ENCODE measurements at regions not wholly inside any gene's neighbourhood (a gene's known extent, or its start where the extent isn't known, plus 50 kb on each side); places are given as distances from the start of the nearest gene placed in this dataset.

- DNase-seq (ENCODE audit: low spot score), result peak; percentile 22
Measured at GRCh38 chr4:54543088-54543795, 114.5 kb upstream of the KIT start.

- DNase-seq (ENCODE audit: low spot score), result no peak
Measured at GRCh38 chr4:54545663-54546424, 111.9 kb upstream of the KIT start.

- DNase-seq (ENCODE audit: low spot score), result no peak
Measured at GRCh38 chr4:54547299-54548097, 110.3 kb upstream of the KIT start.

DNA sequence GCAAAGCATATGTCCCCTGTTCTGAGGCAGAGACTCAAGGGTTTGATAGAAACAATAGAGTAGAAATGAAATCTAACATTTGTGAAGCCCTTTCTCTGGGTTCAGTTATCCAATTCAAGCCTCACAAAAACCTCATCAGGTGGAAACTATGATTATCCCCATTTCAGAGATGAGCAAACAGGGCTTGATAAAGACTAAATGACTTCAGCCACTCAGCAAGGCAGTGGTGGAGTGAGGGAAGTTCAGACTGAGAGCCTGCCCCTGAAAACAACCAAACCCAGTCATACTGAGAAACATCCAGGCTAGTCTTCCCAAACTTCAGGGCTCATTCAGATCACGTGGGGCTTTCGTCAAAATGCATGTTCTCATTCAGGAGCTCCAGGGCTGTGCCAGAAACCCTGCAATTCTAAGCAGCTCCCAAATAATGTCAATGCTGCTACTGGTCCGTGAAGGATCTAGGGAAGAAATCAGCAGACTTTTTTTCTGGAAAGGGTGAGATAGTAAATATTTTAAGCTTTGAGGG is 109.6 kb upstream of the KIT start:
- DNase-seq (ENCODE audit: low spot score), result no peak

DNA sequence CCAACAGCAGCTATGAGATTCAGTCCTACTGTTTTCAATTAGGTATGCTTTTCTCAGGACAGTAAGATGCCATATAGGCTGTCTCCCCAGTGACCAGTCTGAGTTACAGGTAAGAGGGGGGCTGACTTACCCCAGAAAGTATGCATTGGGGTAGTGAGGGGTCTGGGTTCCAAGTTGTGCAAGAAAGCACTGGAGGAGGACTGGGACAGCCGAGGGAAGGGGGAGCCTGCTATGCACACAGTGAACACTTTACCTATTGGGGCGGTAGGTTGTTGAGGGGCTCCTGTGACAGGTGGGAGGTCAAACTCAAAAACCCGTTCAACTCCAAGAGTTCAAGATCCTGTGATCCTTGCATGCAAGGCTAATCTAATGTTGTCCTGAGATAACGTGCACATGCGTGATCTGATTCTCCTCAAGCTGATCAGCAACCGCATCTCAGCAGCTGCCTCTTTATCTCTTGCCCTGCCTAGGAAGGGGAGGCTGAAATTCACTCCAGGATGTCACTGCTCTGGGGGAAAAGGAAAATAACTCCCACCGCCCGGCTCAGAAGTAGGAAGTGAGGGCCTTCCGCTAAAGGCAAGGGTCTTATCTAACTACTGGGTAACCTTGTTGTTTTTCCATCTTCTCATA is 108.8 kb upstream of the KIT start:
- no peak for DNase-seq (ENCODE audit: low spot score)

DNA sequence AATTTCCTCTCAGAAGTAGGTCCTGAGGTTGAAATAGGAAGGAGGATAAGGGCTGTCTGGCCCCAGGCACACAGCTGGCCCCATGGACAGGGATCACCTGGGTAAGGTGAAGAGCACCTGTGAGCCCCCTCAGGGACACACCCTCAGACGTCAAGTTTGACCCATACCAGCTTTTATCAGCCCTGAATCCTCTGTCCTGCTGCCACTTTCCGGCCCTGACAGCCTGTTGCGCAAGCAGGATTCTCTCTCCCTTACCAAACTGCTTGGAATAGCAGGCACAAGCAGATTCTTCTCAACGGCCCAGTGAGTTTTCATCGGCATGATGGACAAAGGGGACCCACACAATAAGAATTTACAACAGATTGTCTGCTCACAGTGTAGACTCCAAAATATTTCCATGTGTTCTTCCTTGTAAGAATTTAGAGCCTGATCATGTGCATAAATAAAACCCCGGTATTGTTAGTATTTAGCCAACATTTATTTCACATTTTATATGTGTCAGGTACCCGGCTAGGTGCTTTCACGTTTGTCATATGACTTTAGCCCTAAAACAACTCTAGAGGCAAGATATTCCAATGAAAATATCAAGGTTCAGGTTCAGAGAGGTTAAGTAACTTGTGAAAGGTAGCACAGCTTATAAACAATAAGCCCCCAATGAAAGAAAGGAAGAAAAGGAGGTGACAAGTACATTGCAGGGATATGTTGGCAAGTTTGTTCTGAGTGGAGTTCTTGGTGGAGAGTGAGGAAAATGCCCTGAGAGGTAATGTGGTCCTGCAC is 107.2 kb upstream of the KIT start:
- DNase-seq (ENCODE audit: low spot score), result peak; percentile 28

GRCh38 chr4:54553001-54553400 is 104.8 kb upstream of the KIT start:
- no peak for DNase-seq (ENCODE audit: low spot score)

DNA sequence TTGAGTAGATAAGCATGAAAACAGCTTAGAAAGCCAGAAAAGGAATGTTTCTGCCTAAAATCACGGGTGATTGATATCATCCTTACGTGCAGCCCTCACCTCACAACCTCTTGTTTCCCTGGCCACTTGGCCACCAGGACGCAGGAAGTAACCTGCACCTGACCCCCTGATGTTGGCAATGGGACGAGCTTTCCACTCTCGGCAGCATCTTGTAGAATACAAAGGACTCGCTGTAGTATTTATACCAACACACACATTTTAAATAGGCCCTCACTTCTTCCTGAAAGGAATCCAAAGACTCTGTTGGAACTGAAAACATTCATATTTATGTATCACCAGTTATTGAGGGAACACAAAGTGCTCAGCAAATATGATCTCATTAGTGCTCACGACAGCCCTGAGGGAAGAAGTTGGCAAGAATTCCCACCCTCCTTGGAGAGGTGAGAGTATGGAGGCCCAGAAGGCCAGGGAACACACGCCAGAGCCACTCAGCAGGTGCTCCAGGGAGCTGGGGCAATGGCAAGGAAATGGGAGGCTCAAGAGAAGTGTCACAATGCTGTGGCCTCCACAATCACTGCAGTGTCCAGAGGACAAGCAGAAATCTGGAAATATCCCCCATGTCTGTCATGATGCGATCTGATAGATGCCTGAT is 103.3 kb upstream of the KIT start:
- no peak for DNase-seq (ENCODE audit: low spot score)

DNA sequence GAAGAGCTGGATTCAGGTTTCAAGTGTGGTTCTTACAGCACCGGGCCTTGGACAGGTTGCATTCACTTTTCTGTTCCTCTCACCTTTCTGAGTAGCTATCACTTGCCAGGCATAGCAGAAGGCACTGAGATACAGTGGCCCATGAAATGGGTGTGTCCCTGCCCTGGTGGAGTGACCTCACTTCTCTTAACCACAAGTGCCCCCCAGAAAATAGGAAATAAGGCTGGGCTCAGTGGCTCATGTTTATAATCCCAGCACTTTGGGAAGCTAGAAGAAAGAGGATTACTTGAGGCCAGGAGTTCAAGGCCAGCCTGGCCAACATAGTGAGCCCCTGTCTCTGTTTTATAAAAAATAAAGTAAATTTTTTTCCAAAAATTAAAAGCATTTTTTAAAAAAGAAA is 101.7 kb upstream of the KIT start:
- DNase-seq (ENCODE audit: low spot score), result no peak

DNA sequence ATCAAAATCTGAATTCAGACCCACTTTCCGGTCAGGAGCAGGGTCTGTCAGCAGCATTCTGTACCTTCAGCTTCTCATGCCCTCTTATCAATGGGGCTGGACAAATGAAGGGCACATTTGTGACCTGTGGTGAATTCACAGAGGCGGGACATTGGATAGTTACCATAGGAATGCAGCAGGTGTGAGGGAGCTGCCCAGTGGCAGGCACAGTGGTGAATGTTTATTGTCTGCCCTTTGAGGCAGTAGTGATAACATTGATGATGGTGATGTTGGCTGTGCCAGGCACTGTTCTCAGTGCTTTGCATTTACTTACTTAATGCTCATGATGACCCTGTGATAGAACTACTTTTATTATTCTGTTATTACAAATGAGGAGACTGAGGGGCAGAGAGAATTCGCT is 101.2 kb upstream of the KIT start:
- DNase-seq (ENCODE audit: low spot score), result no peak

GRCh38 chr4:54558889-54559677 is 98.7 kb upstream of the KIT start:
- DNase-seq (ENCODE audit: low spot score), result no peak

GRCh38 chr4:54560513-54560912 is 97.2 kb upstream of the KIT start:
- no peak for DNase-seq (ENCODE audit: low spot score)

- DNase-seq (ENCODE audit: low spot score), result no peak
Measured at GRCh38 chr4:54561940-54562339, 95.8 kb upstream of the KIT start.

DNA sequence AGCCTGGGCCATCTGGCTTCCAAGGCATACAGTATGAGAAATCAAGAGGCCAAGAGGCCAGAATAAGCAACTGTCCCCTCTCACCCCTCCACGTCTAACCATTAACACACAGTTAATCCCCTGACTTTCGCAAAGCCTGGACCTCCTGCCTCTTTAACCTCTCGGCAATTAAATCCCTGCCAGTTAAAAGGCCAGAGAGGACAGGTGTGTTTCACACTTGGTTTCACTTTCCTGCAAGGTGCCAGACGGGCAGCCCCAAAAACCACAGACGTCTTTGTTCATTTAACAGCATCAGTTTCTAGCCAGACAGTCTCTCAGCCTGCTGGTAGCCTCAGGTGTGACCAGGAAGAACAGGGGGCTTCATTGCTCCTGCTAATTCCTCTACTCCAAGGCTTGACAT is 91.1 kb upstream of the KIT start:
- DNase-seq (ENCODE audit: low spot score), result no peak

DNA sequence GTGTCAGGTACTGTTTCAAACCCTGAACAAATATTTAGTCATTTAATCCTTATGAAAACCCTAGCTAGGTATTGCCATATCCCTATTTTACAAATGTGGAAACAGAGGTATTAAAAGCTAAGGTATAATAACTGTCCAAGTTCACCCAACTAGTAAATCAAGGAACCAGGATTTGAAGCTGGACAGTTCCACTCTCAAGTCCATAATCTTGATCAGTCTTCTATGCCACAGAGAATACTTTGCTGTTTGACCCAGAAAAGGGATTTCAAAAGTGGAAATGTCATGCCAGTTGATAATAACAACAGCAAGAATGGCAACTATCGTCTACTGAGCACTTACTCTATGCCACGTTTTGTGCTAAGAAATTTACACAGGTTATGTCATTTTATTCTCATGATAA is 90.4 kb upstream of the KIT start:
- no peak for DNase-seq (ENCODE audit: low spot score)

DNA sequence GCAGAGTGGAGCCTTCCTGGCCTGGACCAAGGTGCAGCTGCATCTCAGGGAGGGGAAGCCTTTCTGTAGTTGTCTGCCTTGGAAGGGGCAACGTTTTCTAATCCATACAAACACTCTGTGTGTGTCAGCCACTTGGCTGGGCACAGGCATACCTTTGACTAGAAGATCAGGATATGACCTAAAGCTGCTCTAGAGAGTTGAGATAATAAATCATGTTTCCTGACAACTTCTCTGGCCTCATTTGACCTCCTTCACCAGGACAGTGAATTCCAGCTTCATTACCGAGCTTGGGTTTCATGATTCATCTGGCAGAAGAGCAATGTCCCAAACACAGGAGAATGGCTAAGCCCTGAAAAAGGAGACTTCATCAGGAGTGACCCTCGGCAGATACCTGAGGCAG is 89.6 kb upstream of the KIT start:
- DNase-seq (ENCODE audit: low spot score), result no peak

GRCh38 chr4:54570822-54571221 is 86.9 kb upstream of the KIT start:
- no peak for DNase-seq (ENCODE audit: low spot score)

- peak; percentile 35 for DNase-seq (ENCODE audit: low spot score)
Measured at GRCh38 chr4:54571293-54572151, 86.2 kb upstream of the KIT start.

GRCh38 chr4:54572152-54572542 is 85.6 kb upstream of the KIT start:
- DNase-seq (ENCODE audit: low spot score), result no peak
